ENCODE measurements at regions not wholly inside any gene's neighbourhood (a gene's known extent, or its start where the extent isn't known, plus 50 kb on each side); places are given as distances from the start of the nearest gene placed in this dataset.

GRCh38 chr3:71879089-71879488, 94.1 kb upstream of the PROK2 start:
- whole genome bisulfite sequencing, 2 experiments: 57 to 70% methylated on average over 8 to 9 of the region's 9 CpGs
- peaks cover 32% of the 10 kb centered on the region for H3K27me3 ChIP-seq (ENCODE audit: control insufficient read depth, insufficient read depth, low read length, poor library complexity, severe bottlenecking)
- no peak overlapping the region for H3K4me3 ChIP-seq (ENCODE audit: insufficient read depth, low read depth, low read length)
- no peaks in the 10 kb centered on the region for H3K9me3 ChIP-seq (ENCODE audit: control insufficient read depth, low read length)
- peaks cover 5% of the 10 kb centered on the region for H3K4me1 ChIP-seq (ENCODE audit: control insufficient read depth, insufficient read depth, low read length)
- no peak overlapping the region for H3K27ac ChIP-seq (ENCODE audit: insufficient read depth, low read depth, low read length, poor library complexity, severe bottlenecking)
- H3K36me3 ChIP-seq (ENCODE audit: control insufficient read depth, insufficient read depth, low read length): no peaks in the 10 kb centered on the region

DNA sequence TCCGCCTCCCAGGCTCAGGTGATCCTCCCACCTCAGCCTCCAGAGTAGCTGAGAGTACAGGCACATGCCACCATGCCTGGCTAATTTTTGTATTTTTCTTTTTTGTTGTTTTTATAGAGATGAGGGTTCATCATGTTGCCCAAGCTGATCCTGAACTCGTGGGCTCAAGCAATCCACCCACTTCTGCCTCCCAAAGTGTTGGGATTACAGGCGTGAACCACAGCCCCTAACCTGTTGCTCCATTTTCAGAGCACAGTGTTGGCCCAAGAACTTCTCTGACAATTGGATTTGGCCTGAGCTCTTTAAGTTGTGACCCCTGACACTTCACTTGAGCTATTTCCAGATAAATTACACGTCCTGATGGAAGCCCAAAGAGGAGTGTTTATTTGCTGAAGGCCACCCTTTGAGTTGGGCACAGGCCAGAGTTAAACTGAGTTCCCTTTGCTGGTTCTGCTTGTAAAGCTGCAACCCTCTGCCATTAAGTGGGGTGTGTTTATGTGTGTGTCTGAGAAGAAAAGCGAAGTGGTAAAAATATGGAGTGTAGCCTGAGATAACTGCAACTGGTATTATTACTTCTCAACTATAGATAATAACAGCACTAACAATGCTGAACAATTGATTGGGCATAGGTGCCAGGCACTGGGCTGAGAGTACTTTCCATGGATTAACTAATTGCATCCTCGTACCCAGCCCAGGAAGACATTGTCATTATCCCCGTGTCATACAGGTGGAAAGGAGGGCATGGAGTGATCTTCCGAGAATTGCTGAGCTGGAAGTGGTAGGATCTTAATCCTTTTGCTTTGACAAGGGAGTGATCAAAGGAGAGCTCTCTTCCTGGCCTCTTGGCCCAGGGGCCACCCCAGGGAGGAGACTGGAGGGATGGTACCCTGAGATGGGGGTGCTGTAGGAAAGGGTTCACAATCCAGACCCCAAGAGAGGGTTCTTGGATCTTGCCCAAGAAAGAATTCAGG, 91.5 kb upstream of the PROK2 start:
- 78 to 79% methylated on average over 7 to 8 of the region's 8 CpGs for WGBS, 2 experiments
- Histone ChIP-seq H3K27me3 (ENCODE audit: control insufficient read depth, insufficient read depth, low read length, poor library complexity, severe bottlenecking) (peaks cover 38% of the 10 kb centered on the region), H3K4me1 (ENCODE audit: control insufficient read depth, insufficient read depth, low read length) (peaks cover 4% of the 10 kb centered on the region), H3K9me3 (ENCODE audit: control insufficient read depth, low read length) (no peaks in the 10 kb centered on the region), H3K36me3 (ENCODE audit: control insufficient read depth, insufficient read depth, low read length) (no peaks in the 10 kb centered on the region), H3K27ac (ENCODE audit: insufficient read depth, low read depth, low read length, poor library complexity, severe bottlenecking) (no peak overlapping the region), H3K4me3 (ENCODE audit: insufficient read depth, low read depth, low read length) (no peak overlapping the region)

GRCh38 chr3:71875461-71875947, 90.6 kb upstream of the PROK2 start:
- no peaks in the 10 kb centered on the region for H3K4me1 ChIP-seq (ENCODE audit: control insufficient read depth, insufficient read depth, low read length)
- 30 to 34% methylated on average over 4 of the region's 4 CpGs for WGBS, 2 experiments
- H3K9me3 ChIP-seq (ENCODE audit: control insufficient read depth, low read length): no peaks in the 10 kb centered on the region
- H3K4me3 ChIP-seq (ENCODE audit: insufficient read depth, low read depth, low read length): no peak overlapping the region
- peak overlapping the region; percentile 44 for H3K27ac ChIP-seq (ENCODE audit: insufficient read depth, low read depth, low read length, poor library complexity, severe bottlenecking)
- H3K27me3 ChIP-seq (ENCODE audit: control insufficient read depth, insufficient read depth, low read length, poor library complexity, severe bottlenecking): peaks cover 38% of the 10 kb centered on the region
- no peaks in the 10 kb centered on the region for H3K36me3 ChIP-seq (ENCODE audit: control insufficient read depth, insufficient read depth, low read length)

GRCh38 chr3:71874618-71875017, 89.7 kb upstream of the PROK2 start:
- H3K4me1 ChIP-seq (ENCODE audit: control insufficient read depth, insufficient read depth, low read length): no peaks in the 10 kb centered on the region
- H3K27ac ChIP-seq (ENCODE audit: insufficient read depth, low read depth, low read length, poor library complexity, severe bottlenecking): no peak overlapping the region
- no peaks in the 10 kb centered on the region for H3K9me3 ChIP-seq (ENCODE audit: control insufficient read depth, low read length)
- WGBS, 2 experiments: 94 to 98% methylated on average over 4 of the region's 4 CpGs
- H3K27me3 ChIP-seq (ENCODE audit: control insufficient read depth, insufficient read depth, low read length, poor library complexity, severe bottlenecking): peaks cover 38% of the 10 kb centered on the region
- H3K4me3 ChIP-seq (ENCODE audit: insufficient read depth, low read depth, low read length): no peak overlapping the region
- H3K36me3 ChIP-seq (ENCODE audit: control insufficient read depth, insufficient read depth, low read length): no peaks in the 10 kb centered on the region

GRCh38 chr3:71873093-71873611, 88.2 kb upstream of the PROK2 start:
- H3K36me3 ChIP-seq (ENCODE audit: control insufficient read depth, insufficient read depth, low read length): no peaks in the 10 kb centered on the region
- 80 to 87% methylated on average over 9 to 10 of the region's 10 CpGs for WGBS, 2 experiments
- no peak overlapping the region for H3K4me3 ChIP-seq (ENCODE audit: insufficient read depth, low read depth, low read length)
- H3K4me1 ChIP-seq (ENCODE audit: control insufficient read depth, insufficient read depth, low read length): no peaks in the 10 kb centered on the region
- H3K9me3 ChIP-seq (ENCODE audit: control insufficient read depth, low read length): no peaks in the 10 kb centered on the region
- H3K27me3 ChIP-seq (ENCODE audit: control insufficient read depth, insufficient read depth, low read length, poor library complexity, severe bottlenecking): peaks cover 31% of the 10 kb centered on the region
- no peak overlapping the region for H3K27ac ChIP-seq (ENCODE audit: insufficient read depth, low read depth, low read length, poor library complexity, severe bottlenecking)

DNA sequence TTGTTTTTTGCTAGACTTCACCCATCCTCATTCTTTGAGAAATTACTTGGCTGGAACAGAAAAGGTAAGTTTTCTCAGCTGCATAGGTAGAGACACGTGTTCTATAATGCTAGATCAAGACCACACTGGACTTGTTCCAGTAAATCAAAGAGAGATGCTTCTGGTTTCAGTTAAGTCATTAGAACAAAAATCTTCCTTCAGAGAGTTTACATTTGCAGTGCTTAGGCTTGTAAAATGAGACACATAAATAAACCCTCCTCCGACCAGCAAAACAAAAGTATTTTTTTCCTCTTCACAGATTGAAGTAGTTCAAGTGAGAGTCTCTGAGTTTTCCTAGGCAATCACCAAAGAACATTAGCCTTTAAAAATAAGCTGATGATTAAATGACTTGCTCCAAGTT, 87.3 kb upstream of the PROK2 start:
- 87 to 89% methylated on average over 1 to 2 of the region's 2 CpGs for WGBS, 2 experiments
- H3K27ac ChIP-seq (ENCODE audit: insufficient read depth, low read depth, low read length, poor library complexity, severe bottlenecking): no peak overlapping the region
- peaks cover 25% of the 10 kb centered on the region for H3K27me3 ChIP-seq (ENCODE audit: control insufficient read depth, insufficient read depth, low read length, poor library complexity, severe bottlenecking)
- H3K9me3 ChIP-seq (ENCODE audit: control insufficient read depth, low read length): no peaks in the 10 kb centered on the region
- H3K4me3 ChIP-seq (ENCODE audit: insufficient read depth, low read depth, low read length): no peak overlapping the region
- H3K4me1 ChIP-seq (ENCODE audit: control insufficient read depth, insufficient read depth, low read length): no peaks in the 10 kb centered on the region
- H3K36me3 ChIP-seq (ENCODE audit: control insufficient read depth, insufficient read depth, low read length): no peaks in the 10 kb centered on the region

GRCh38 chr3:71870966-71871512, 86.1 kb upstream of the PROK2 start:
- no peak overlapping the region for H3K27ac ChIP-seq (ENCODE audit: insufficient read depth, low read depth, low read length, poor library complexity, severe bottlenecking)
- 94 to 95% methylated on average over 7 of the region's 7 CpGs for WGBS, 2 experiments
- no peak overlapping the region for H3K4me3 ChIP-seq (ENCODE audit: insufficient read depth, low read depth, low read length)
- no peaks in the 10 kb centered on the region for H3K9me3 ChIP-seq (ENCODE audit: control insufficient read depth, low read length)
- no peaks in the 10 kb centered on the region for H3K4me1 ChIP-seq (ENCODE audit: control insufficient read depth, insufficient read depth, low read length)
- H3K27me3 ChIP-seq (ENCODE audit: control insufficient read depth, insufficient read depth, low read length, poor library complexity, severe bottlenecking): peaks cover 12% of the 10 kb centered on the region
- H3K36me3 ChIP-seq (ENCODE audit: control insufficient read depth, insufficient read depth, low read length): no peaks in the 10 kb centered on the region

DNA sequence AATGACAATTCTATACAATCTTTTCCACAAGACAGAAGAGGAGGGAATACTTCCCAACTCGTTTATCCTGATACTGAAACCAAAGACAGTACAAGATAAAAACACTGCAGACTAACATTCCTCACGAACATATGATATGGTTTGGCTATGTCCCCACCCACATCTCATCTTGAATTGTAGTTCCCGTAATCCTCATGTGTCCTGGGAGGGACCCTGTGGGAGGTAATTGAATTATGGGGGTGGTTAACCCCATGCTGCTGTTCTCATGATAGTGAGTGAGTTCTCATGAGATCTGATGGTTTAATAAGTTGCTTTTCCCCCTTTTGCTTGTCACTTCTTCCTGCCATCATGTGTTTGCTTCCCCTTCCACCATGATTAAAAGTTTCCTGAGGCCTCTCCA, 83.9 kb upstream of the PROK2 start:
- Histone ChIP-seq H3K4me3 (ENCODE audit: insufficient read depth, low read depth, low read length) (no peak overlapping the region), H3K27ac (ENCODE audit: insufficient read depth, low read depth, low read length, poor library complexity, severe bottlenecking) (no peak overlapping the region), H3K9me3 (ENCODE audit: control insufficient read depth, low read length) (no peaks in the 10 kb centered on the region), H3K27me3 (ENCODE audit: control insufficient read depth, insufficient read depth, low read length, poor library complexity, severe bottlenecking) (peaks cover 6% of the 10 kb centered on the region), H3K36me3 (ENCODE audit: control insufficient read depth, insufficient read depth, low read length) (no peaks in the 10 kb centered on the region), H3K4me1 (ENCODE audit: control insufficient read depth, insufficient read depth, low read length) (no peaks in the 10 kb centered on the region)
- WGBS, 2 experiments: 81 to 94% methylated on average over 3 of the region's 3 CpGs

- Histone ChIP-seq H3K36me3 (ENCODE audit: control insufficient read depth, insufficient read depth, low read length) (no peaks in the 10 kb centered on the region), H3K27me3 (ENCODE audit: control insufficient read depth, insufficient read depth, low read length, poor library complexity, severe bottlenecking) (no peaks in the 10 kb centered on the region), H3K4me3 (ENCODE audit: insufficient read depth, low read depth, low read length) (no peak overlapping the region), H3K27ac (ENCODE audit: insufficient read depth, low read depth, low read length, poor library complexity, severe bottlenecking) (no peak overlapping the region), H3K4me1 (ENCODE audit: control insufficient read depth, insufficient read depth, low read length) (no peaks in the 10 kb centered on the region), H3K9me3 (ENCODE audit: control insufficient read depth, low read length) (no peaks in the 10 kb centered on the region)
- WGBS, 2 experiments: 89 to 98% methylated on average over 1 to 2 of the region's 2 CpGs
These were observed 80.8 kb upstream of the PROK2 start for GRCh38 chr3:71865727-71866126.

DNA sequence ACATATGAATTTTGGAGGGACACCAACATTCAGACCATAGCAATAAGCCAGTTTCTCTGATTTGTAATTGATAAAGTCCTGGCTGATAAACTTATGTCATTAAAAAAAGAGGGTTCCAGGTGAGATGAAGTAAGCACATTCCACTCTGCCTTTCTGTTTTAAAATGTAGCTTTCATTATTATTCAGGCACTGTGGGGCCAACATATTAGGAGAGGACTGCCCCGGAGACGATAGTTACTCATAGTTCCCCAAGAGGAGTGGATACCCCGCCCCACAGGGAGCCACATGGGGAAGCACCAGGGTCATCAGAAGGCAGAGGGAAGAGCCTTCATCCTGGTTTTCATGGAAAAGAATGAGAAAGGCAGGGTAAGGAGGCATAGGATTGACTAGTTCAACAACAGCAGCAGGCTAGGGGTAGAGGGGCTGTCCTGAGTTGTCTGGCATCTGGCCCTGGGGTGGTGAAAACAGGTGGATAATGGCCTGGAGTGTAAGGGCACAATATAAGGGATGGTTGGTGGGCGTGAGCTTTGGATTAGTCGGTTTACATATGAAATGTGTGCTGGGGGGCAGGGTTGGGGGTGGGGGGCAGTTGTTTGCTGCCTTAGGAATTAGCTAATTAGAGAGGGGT, 78.7 kb upstream of the PROK2 start:
- H3K27me3 ChIP-seq (ENCODE audit: control insufficient read depth, insufficient read depth, low read length, poor library complexity, severe bottlenecking): no peaks in the 10 kb centered on the region
- H3K4me1 ChIP-seq (ENCODE audit: control insufficient read depth, insufficient read depth, low read length): no peaks in the 10 kb centered on the region
- H3K27ac ChIP-seq (ENCODE audit: insufficient read depth, low read depth, low read length, poor library complexity, severe bottlenecking): no peak overlapping the region
- 63% methylated on average over 5 of the region's 5 CpGs for WGBS, 2 experiments
- no peaks in the 10 kb centered on the region for H3K9me3 ChIP-seq (ENCODE audit: control insufficient read depth, low read length)
- H3K4me3 ChIP-seq (ENCODE audit: insufficient read depth, low read depth, low read length): no peak overlapping the region
- H3K36me3 ChIP-seq (ENCODE audit: control insufficient read depth, insufficient read depth, low read length): no peaks in the 10 kb centered on the region
